ENCODE measurements at regions not wholly inside any gene's neighbourhood (a gene's known extent, or its start where the extent isn't known, plus 50 kb on each side); places are given as distances from the start of the nearest gene placed in this dataset.

GRCh38 chr14:71214241-71214640 is 307.0 kb downstream of the PCNX1 start:
- TF ChIP-seq CTCF (IDR thresholded peaks at IDR 0.05) (no peak), POLR2AphosphoS5 (IDR thresholded peaks at IDR 0.05) (no peak)
